GM06990 (cell line): ENCODE measurements at regions not wholly inside any gene's neighbourhood (a gene's known extent, or its start where the extent isn't known, plus 50 kb on each side); places are given as distances from the start of the nearest gene placed in this dataset.
"Not testable (repeated sequence)": the region's sequence is repeated elsewhere in the genome, so short reads cannot be mapped to it uniquely, and the experiment has no call there.

ENCODE experiments used
- DNase-seq: peaks from one replicate; pipeline ENCODE4 v3.0.0-alpha.2; 2011; ENCODE audit not compliant: insufficient read length; ENCODE audit errors: extremely low read depth
- H3K27me3 ChIP-seq: replicated peaks from 2 replicates; pipeline ENCODE4 v1.6.0; 2011; ENCODE audit warnings: low read length; ENCODE audit not compliant: control insufficient read depth, insufficient read depth
- H3K36me3 ChIP-seq: 2 replicates; pipeline ENCODE4 v1.5.1; 2011; ENCODE audit warnings: low read length; ENCODE audit not compliant: control insufficient read depth, insufficient read depth
- H3K4me3 ChIP-seq: replicated peaks from 2 replicates; pipeline ENCODE4 v1.5.1; 2011; ENCODE audit warnings: low read depth, mild to moderate bottlenecking, control low read depth, low read length
- TF ChIP-seq, protein P1 (sequence below): IDR thresholded peaks from 2 replicates; pipeline ENCODE4 v1.5.1; 2011; ENCODE audit warnings: low read length, control low read depth, mild to moderate bottlenecking, inconsistent platforms; ENCODE audit not compliant: insufficient read depth, poor library complexity, severe bottlenecking

GRCh38 chr10:8278099-8278498, 223.6 kb downstream of the GATA3 start:
- H3K27me3 ChIP-seq: no peaks in the 10 kb centered on the region
- no peaks in the 10 kb centered on the region for H3K36me3 ChIP-seq
- DNase-seq: peak; percentile 28
- no peak overlapping the region for H3K4me3 ChIP-seq
- TF ChIP-seq, protein P1, sequence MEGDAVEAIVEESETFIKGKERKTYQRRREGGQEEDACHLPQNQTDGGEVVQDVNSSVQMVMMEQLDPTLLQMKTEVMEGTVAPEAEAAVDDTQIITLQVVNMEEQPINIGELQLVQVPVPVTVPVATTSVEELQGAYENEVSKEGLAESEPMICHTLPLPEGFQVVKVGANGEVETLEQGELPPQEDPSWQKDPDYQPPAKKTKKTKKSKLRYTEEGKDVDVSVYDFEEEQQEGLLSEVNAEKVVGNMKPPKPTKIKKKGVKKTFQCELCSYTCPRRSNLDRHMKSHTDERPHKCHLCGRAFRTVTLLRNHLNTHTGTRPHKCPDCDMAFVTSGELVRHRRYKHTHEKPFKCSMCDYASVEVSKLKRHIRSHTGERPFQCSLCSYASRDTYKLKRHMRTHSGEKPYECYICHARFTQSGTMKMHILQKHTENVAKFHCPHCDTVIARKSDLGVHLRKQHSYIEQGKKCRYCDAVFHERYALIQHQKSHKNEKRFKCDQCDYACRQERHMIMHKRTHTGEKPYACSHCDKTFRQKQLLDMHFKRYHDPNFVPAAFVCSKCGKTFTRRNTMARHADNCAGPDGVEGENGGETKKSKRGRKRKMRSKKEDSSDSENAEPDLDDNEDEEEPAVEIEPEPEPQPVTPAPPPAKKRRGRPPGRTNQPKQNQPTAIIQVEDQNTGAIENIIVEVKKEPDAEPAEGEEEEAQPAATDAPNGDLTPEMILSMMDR: no peak

DNA sequence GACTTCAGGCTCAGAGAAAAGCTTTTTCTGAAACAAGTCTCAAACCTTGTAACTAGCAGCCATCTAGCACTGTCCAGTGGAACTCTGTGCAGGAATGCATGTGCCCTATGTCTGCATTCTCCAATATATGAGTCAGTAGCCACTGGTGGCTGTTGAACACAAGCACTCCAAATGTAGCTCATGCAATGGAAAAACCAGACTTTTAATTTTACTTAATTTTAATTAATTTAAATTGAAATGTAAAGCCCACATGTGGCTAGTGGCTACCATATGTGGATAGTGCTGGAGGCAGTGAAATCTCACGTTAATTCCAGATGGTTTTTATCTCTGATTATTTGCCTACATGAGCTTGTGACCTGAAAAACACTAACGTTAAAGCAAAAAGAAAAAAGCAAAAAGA, 225.1 kb downstream of the GATA3 start:
- Histone ChIP-seq H3K36me3 (no peaks in the 10 kb centered on the region), H3K4me3 (no peak overlapping the region), H3K27me3 (no peaks in the 10 kb centered on the region)
- no peak for DNase-seq
- TF ChIP-seq, protein P1: no peak

GRCh38 chr10:8280946-8281345, 226.5 kb downstream of the GATA3 start:
- no peaks in the 10 kb centered on the region for H3K27me3 ChIP-seq
- TF ChIP-seq, protein P1: no peak
- DNase-seq: no peak
- no peak overlapping the region for H3K4me3 ChIP-seq
- H3K36me3 ChIP-seq: no peaks in the 10 kb centered on the region

- no peaks in the 10 kb centered on the region for H3K27me3 ChIP-seq
- H3K36me3 ChIP-seq: no peaks in the 10 kb centered on the region
- no peak for DNase-seq
- TF ChIP-seq, protein P1: no peak
- no peak overlapping the region for H3K4me3 ChIP-seq
Measured at GRCh38 chr10:8282340-8282739, 227.9 kb downstream of the GATA3 start.

DNA sequence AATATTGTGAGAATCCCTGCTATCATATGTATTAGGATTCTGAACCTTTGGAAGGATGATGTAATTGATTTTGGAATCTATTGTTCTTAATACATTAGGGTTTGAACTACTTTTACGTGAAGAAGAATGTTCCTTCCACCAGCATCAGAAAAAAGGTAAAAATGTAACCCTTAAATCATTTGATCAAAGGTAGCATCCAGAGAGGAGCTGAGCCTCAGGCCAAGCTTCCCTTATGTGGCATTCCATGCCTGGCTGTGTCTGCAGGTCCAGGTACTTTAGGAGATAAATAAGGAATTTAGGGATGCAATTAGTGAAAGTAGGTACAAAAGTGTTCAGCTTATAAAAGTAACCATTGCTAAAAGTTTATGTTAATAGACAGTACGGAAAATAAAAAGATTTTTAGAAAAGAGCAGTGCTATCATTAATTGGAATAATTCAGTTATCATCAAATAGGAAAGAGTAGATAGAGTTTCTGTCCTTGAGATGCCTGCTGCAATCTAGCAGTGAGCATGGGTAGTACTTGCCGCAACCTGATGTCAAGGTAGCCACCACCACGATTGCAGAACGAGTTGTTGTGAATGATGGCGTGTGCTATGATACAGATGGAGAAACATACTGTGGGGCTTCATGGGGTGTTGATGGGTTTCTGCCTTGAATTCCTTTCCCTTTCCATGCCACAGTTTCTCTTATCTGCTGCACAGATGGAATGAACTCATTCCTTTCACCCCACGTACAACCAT, 228.8 kb downstream of the GATA3 start:
- Histone ChIP-seq H3K4me3 (no peak overlapping the region), H3K27me3 (no peaks in the 10 kb centered on the region), H3K36me3 (no peaks in the 10 kb centered on the region)
- no peak for DNase-seq
- TF ChIP-seq, protein P1: no peak

- no peaks in the 10 kb centered on the region for H3K27me3 ChIP-seq
- DNase-seq: no peak
- no peaks in the 10 kb centered on the region for H3K36me3 ChIP-seq
- H3K4me3 ChIP-seq: no peak overlapping the region
- TF ChIP-seq, protein P1: no peak
Measured at GRCh38 chr10:8283986-8284385, 229.5 kb downstream of the GATA3 start.

- not testable (repeated sequence) for H3K27me3 ChIP-seq, H3K36me3 ChIP-seq, H3K4me3 ChIP-seq, DNase-seq
Measured at GRCh38 chr10:8285970-8286369, 231.5 kb downstream of the GATA3 start.
